IMR-90 (cell line): ENCODE measurements at regions not wholly inside any gene's neighbourhood (a gene's known extent, or its start where the extent isn't known, plus 50 kb on each side); places are given as distances from the start of the nearest gene placed in this dataset.

Source experiments
- CEBPB ChIP-seq: IDR thresholded peaks from 2 replicates; pipeline ENCODE4 v1.6.1; 2012; ENCODE audit warnings: low read depth, low read length, improper control_type of control experiment
- CTCF ChIP-seq: conservative IDR thresholded peaks from 2 replicates; pipeline ENCODE4 v1.5.1; 2012; ENCODE audit warnings: mild to moderate bottlenecking, low read depth, low read length, improper control_type of control experiment
- POLR2A ChIP-seq: IDR thresholded peaks from 2 replicates; pipeline ENCODE4 v1.6.1; 2012; ENCODE audit warnings: mild to moderate bottlenecking, low read depth, low read length

GRCh38 chr12:92583910-92584309 lies 118.9 kb upstream of the PLEKHG7 start:
- TF ChIP-seq CTCF (no peak), POLR2A (no peak), CEBPB (no peak)
